Liver (tissue), 8 donors: ENCODE measurements at regions not wholly inside any gene's neighbourhood (a gene's known extent, or its start where the extent isn't known, plus 50 kb on each side); places are given as distances from the start of the nearest gene placed in this dataset.

Experiments used
- DNase-seq: peaks from one replicate; pipeline ENCODE4 v3.0.0-alpha.2; 2017; ENCODE audit warnings: low spot score
- H3K27ac ChIP-seq, 2 donors: one replicate each; pipeline ENCODE4 v1.7.0; 2013; ENCODE audit warnings: inconsistent platforms in 2 of 2, low read length in 2 of 2, control low read depth in 1 of 2, low read depth in 1 of 2, mild to moderate bottlenecking in 1 of 2
- H3K27me3 ChIP-seq, 4 donors: one replicate each; pipeline versions ENCODE4 v1.6.1 to v1.7.0; 2013; ENCODE audit warnings: low read length in 3 of 4, inconsistent platforms in 1 of 4, mild to moderate bottlenecking in 1 of 4, moderate library complexity in 1 of 4; ENCODE audit not compliant: control insufficient read depth in 4 of 4, insufficient read depth in 4 of 4
- H3K36me3 ChIP-seq, 4 donors: one replicate each; pipeline versions ENCODE4 v1.6.1 to v1.7.0; 2013; ENCODE audit warnings: low read length in 3 of 4, mild to moderate bottlenecking in 3 of 4, low read depth in 1 of 4, moderate library complexity in 1 of 4; ENCODE audit not compliant: control insufficient read depth in 4 of 4, insufficient read depth in 3 of 4
- H3K4me1 ChIP-seq, 4 donors: one replicate each; pipeline versions ENCODE4 v1.6.1 to v1.7.0; 2013; ENCODE audit warnings: low read length in 3 of 4, mild to moderate bottlenecking in 3 of 4, moderate library complexity in 1 of 4; ENCODE audit not compliant: control insufficient read depth in 4 of 4, insufficient read depth in 4 of 4
- H3K4me3 ChIP-seq, 3 donors: one replicate each; pipeline versions ENCODE4 v1.6.1 to v1.7.0; 2013; ENCODE audit warnings: low read length in 3 of 3, control low read depth in 1 of 3, low read depth in 1 of 3, mild to moderate bottlenecking in 1 of 3
- H3K9ac ChIP-seq, 2 donors: one replicate each; pipeline ENCODE4 v1.7.0; 2013; ENCODE audit warnings: low read length in 2 of 2, mild to moderate bottlenecking in 2 of 2, moderate library complexity in 2 of 2, control low read depth in 1 of 2, low read depth in 1 of 2
- H3K9me3 ChIP-seq, 4 donors: one replicate each; pipeline versions ENCODE4 v1.6.1 to v1.7.0; 2013; ENCODE audit warnings: low read length in 3 of 4; ENCODE audit not compliant: control insufficient read depth in 4 of 4
- EGR1 ChIP-seq, 2 donors: IDR thresholded peaks; 2 replicates each; pipeline ENCODE4 v1.6.1; 2016 to 2018; ENCODE audit warnings: antibody characterized with exemption in 2 of 2, low read depth in 2 of 2
- FOXA1 ChIP-seq: IDR thresholded peaks from 2 replicates; pipeline ENCODE4 v1.6.1; 2016; ENCODE audit warnings: antibody characterized with exemption
- FOXA2 ChIP-seq: IDR thresholded peaks from 2 replicates; pipeline ENCODE4 v1.6.1; 2016; ENCODE audit warnings: antibody characterized with exemption
- GABPA ChIP-seq, 2 donors: IDR thresholded peaks in 1 of 2; conservative IDR thresholded peaks in 1 of 2; 2 replicates each; pipeline ENCODE4 v1.6.1; 2016; ENCODE audit warnings: antibody characterized with exemption in 2 of 2, mild to moderate bottlenecking in 1 of 2, moderate library complexity in 1 of 2
- HNF4G ChIP-seq: IDR thresholded peaks from 2 replicates; pipeline ENCODE4 v1.6.1; 2016; ENCODE audit warnings: antibody characterized with exemption
- NR2F2 ChIP-seq: IDR thresholded peaks from 2 replicates; pipeline ENCODE4 v1.6.1; 2016; ENCODE audit warnings: antibody characterized with exemption
- RAD21 ChIP-seq, 2 donors: IDR thresholded peaks; 2 replicates each; pipeline ENCODE4 v1.6.1; 2016; ENCODE audit warnings: antibody characterized with exemption in 2 of 2, mild to moderate bottlenecking in 2 of 2
- RXRA ChIP-seq, 2 donors: IDR thresholded peaks; 2 replicates each; pipeline ENCODE4 v1.6.1; 2017 to 2018; ENCODE audit warnings: antibody characterized with exemption in 2 of 2, mild to moderate bottlenecking in 1 of 2
- TAF1 ChIP-seq: conservative IDR thresholded peaks from 2 replicates; pipeline ENCODE4 v1.6.1; 2016; ENCODE audit warnings: antibody characterized with exemption, mild to moderate bottlenecking
- WGBS: extraction: QIAGEN DNeasy Blood & Tissue Kit; methylation state at CpG from one replicate; pipeline ENCODE4 v1.1.7; 2013; 5-methylcytosine and 5-hydroxymethylcytosine counted together
- TF ChIP-seq, protein P1 (sequence below): IDR thresholded peaks from 2 replicates; pipeline ENCODE4 v1.6.1; 2016; ENCODE audit warnings: antibody characterized with exemption, mild to moderate bottlenecking
- TF ChIP-seq, protein P2 (sequence below): IDR thresholded peaks from 2 replicates; pipeline ENCODE4 v1.6.1; 2016; ENCODE audit warnings: antibody characterized with exemption
- TF ChIP-seq, protein P3 (sequence below): IDR thresholded peaks from 2 replicates; pipeline ENCODE4 v1.6.1; 2016; ENCODE audit warnings: antibody characterized with exemption
- TF ChIP-seq, protein P4 (sequence below): fragments of 150-350 bp; IDR thresholded peaks from 2 replicates; pipeline ENCODE4 v1.5.1; 2017; ENCODE audit warnings: improper control_type of control experiment, low read depth, low read length; ENCODE audit not compliant: missing input control
- TF ChIP-seq, protein P5 (sequence below): IDR thresholded peaks from 2 replicates; pipeline ENCODE4 v1.6.1; 2016; ENCODE audit warnings: antibody characterized with exemption
- donor health status: healthy.
- donor health status: healthy.
- donor health status: healthy.
- donor health status: healthy.
- donor health status: healthy.

DNA sequence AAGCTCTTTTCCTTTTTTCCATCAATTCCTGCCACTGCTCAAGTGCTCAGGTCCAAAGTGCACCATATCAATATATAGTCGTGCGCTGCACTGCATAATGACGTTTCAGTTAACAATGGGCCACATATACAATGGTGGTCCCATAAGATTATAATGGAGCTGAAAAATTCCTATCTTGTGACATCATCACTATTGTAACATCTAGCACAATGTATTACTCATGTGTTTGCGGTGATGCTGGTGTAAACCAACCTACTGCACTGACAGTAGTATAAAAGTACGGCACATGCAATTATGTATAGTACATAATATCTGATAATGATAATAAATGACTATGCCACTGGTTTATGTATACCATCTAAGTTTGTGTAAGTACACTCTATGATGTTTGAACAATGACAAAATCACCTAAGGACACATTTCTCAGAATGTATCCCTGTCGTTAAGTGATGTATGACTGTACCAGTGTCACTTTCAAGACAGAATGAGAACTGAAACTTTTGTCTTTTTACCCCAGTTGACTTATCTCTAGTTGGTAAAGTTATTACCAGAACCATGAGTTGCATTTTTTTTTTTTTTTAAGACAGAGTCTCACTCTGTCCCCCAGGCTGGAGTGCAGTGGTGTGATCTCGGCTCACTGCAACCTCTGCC, 53.7 kb upstream of the INSM2 start:
- no peaks in the 10 kb centered on the region for H3K4me1 ChIP-seq
- 82% methylated on average over 7 of the region's 7 CpGs for WGBS
- H3K36me3 ChIP-seq: no peaks in the 10 kb centered on the region
- H3K9me3 ChIP-seq: no peaks in the 10 kb centered on the region
- no peak for DNase-seq
- TF ChIP-seq FOXA1 (no peak), TAF1 (no peak), NR2F2 (no peak), RAD21 (IDR thresholded peaks at IDR 0.05) (no peak)
- TF ChIP-seq, protein P1, sequence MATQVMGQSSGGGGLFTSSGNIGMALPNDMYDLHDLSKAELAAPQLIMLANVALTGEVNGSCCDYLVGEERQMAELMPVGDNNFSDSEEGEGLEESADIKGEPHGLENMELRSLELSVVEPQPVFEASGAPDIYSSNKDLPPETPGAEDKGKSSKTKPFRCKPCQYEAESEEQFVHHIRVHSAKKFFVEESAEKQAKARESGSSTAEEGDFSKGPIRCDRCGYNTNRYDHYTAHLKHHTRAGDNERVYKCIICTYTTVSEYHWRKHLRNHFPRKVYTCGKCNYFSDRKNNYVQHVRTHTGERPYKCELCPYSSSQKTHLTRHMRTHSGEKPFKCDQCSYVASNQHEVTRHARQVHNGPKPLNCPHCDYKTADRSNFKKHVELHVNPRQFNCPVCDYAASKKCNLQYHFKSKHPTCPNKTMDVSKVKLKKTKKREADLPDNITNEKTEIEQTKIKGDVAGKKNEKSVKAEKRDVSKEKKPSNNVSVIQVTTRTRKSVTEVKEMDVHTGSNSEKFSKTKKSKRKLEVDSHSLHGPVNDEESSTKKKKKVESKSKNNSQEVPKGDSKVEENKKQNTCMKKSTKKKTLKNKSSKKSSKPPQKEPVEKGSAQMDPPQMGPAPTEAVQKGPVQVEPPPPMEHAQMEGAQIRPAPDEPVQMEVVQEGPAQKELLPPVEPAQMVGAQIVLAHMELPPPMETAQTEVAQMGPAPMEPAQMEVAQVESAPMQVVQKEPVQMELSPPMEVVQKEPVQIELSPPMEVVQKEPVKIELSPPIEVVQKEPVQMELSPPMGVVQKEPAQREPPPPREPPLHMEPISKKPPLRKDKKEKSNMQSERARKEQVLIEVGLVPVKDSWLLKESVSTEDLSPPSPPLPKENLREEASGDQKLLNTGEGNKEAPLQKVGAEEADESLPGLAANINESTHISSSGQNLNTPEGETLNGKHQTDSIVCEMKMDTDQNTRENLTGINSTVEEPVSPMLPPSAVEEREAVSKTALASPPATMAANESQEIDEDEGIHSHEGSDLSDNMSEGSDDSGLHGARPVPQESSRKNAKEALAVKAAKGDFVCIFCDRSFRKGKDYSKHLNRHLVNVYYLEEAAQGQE: no peak
- TF ChIP-seq, protein P2, sequence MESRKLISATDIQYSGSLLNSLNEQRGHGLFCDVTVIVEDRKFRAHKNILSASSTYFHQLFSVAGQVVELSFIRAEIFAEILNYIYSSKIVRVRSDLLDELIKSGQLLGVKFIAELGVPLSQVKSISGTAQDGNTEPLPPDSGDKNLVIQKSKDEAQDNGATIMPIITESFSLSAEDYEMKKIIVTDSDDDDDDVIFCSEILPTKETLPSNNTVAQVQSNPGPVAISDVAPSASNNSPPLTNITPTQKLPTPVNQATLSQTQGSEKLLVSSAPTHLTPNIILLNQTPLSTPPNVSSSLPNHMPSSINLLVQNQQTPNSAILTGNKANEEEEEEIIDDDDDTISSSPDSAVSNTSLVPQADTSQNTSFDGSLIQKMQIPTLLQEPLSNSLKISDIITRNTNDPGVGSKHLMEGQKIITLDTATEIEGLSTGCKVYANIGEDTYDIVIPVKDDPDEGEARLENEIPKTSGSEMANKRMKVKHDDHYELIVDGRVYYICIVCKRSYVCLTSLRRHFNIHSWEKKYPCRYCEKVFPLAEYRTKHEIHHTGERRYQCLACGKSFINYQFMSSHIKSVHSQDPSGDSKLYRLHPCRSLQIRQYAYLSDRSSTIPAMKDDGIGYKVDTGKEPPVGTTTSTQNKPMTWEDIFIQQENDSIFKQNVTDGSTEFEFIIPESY: no peak
- H3K27ac ChIP-seq: no peak overlapping the region
- H3K4me3 ChIP-seq: no peak overlapping the region
- no peak overlapping the region for H3K9ac ChIP-seq
- H3K27me3 ChIP-seq: peaks cover 0 to 10% (median 0%) of the 10 kb centered on the region in 4 donors

DNA sequence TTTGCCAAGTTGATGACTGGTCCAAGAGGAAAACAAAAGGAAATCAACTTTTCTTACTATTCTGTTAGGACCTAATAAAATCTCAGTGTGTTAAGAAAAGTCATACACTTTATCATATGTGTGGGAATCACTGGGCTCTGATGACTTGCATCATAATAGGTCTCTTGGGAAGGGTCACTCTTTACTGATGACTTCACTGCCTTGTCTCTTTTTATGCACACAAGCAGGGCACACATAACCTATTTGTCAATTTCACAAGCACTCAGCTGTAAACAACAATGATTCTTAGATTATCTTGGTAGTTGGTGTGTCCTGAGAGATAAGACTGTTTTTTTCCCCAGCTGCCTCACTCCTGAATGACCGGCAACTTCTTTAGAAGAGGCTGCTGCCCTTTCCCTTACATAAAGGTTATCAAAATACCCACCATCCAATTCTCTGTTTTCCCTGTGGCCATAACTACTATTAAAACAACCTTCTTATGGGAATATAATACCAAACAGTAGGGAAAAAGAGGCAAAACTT, 50.9 kb upstream of the INSM2 start:
- WGBS: 41% methylated on average over 1 of the region's 1 CpG
- TF ChIP-seq HNF4G: no peak
- TF ChIP-seq RAD21 (IDR thresholded peaks at IDR 0.05): no peak
- TF ChIP-seq EGR1 (IDR thresholded peaks at IDR 0.05; ENCODE audit: low read depth in 2 of 2): no peak
- TF ChIP-seq GABPA (IDR thresholded peaks at IDR 0.05 in 1 of 2, conservative IDR thresholded peaks at IDR 0.05 in 1 of 2): no peak
- TF ChIP-seq, protein P3, sequence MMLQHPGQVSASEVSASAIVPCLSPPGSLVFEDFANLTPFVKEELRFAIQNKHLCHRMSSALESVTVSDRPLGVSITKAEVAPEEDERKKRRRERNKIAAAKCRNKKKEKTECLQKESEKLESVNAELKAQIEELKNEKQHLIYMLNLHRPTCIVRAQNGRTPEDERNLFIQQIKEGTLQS: no peak
- no peak for TF ChIP-seq TAF1
- TF ChIP-seq FOXA1: no peak
- TF ChIP-seq NR2F2: no peak
- TF ChIP-seq RXRA (IDR thresholded peaks at IDR 0.05): no peak
- TF ChIP-seq, protein P4, sequence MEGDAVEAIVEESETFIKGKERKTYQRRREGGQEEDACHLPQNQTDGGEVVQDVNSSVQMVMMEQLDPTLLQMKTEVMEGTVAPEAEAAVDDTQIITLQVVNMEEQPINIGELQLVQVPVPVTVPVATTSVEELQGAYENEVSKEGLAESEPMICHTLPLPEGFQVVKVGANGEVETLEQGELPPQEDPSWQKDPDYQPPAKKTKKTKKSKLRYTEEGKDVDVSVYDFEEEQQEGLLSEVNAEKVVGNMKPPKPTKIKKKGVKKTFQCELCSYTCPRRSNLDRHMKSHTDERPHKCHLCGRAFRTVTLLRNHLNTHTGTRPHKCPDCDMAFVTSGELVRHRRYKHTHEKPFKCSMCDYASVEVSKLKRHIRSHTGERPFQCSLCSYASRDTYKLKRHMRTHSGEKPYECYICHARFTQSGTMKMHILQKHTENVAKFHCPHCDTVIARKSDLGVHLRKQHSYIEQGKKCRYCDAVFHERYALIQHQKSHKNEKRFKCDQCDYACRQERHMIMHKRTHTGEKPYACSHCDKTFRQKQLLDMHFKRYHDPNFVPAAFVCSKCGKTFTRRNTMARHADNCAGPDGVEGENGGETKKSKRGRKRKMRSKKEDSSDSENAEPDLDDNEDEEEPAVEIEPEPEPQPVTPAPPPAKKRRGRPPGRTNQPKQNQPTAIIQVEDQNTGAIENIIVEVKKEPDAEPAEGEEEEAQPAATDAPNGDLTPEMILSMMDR: no peak
- TF ChIP-seq FOXA2: no peak
- TF ChIP-seq, protein P5, sequence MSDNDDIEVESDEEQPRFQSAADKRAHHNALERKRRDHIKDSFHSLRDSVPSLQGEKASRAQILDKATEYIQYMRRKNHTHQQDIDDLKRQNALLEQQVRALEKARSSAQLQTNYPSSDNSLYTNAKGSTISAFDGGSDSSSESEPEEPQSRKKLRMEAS: no peak
- Histone ChIP-seq H3K9ac (no peak overlapping the region), H3K27ac (no peak overlapping the region), H3K4me1 (no peaks in the 10 kb centered on the region), H3K27me3 (peaks cover 0 to 7% (median 0%) of the 10 kb centered on the region in 4 donors), H3K9me3 (no peaks in the 10 kb centered on the region), H3K4me3 (no peak overlapping the region), H3K36me3 (no peaks in the 10 kb centered on the region)
- no peak for DNase-seq
